ENCODE measurements at regions not wholly inside any gene's neighbourhood (a gene's known extent, or its start where the extent isn't known, plus 50 kb on each side); places are given as distances from the start of the nearest gene placed in this dataset.

- TF ChIP-seq, protein P1, sequence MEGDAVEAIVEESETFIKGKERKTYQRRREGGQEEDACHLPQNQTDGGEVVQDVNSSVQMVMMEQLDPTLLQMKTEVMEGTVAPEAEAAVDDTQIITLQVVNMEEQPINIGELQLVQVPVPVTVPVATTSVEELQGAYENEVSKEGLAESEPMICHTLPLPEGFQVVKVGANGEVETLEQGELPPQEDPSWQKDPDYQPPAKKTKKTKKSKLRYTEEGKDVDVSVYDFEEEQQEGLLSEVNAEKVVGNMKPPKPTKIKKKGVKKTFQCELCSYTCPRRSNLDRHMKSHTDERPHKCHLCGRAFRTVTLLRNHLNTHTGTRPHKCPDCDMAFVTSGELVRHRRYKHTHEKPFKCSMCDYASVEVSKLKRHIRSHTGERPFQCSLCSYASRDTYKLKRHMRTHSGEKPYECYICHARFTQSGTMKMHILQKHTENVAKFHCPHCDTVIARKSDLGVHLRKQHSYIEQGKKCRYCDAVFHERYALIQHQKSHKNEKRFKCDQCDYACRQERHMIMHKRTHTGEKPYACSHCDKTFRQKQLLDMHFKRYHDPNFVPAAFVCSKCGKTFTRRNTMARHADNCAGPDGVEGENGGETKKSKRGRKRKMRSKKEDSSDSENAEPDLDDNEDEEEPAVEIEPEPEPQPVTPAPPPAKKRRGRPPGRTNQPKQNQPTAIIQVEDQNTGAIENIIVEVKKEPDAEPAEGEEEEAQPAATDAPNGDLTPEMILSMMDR (IDR thresholded peaks at IDR 0.05; ENCODE audit: low read depth, low read length), result no peak
- no peak for TF ChIP-seq POLR2A (IDR thresholded peaks at IDR 0.05; ENCODE audit: extremely low read depth, insufficient read length)
Measured at GRCh38 chr7:86008898-86009297, 634.8 kb upstream of the GRM3 start.

Measured in NB4 (cell line).